NCI-H524 (cell line): ENCODE measurements at regions not wholly inside any gene's neighbourhood (a gene's known extent, or its start where the extent isn't known, plus 50 kb on each side); places are given as distances from the start of the nearest gene placed in this dataset.

ENCODE experiments used
- DNase-seq, 2 experiments: peaks; one replicate each; lab custom pipeline; 2025; lab: John Stamatoyannopoulos, UW

GRCh38 chr2:13103151-13103550, 386.4 kb downstream of the TRIB2 start:
- DNase-seq = no peak

- DNase-seq = no peak
These were observed 387.2 kb downstream of the TRIB2 start for GRCh38 chr2:13103778-13104493.

GRCh38 chr2:13104723-13105122, 388.0 kb downstream of the TRIB2 start:
- DNase-seq = no peak

- DNase-seq = no peak
These were observed 389.6 kb downstream of the TRIB2 start for GRCh38 chr2:13106302-13106701.

GRCh38 chr2:13109516-13109915, 392.8 kb downstream of the TRIB2 start:
- no peak for DNase-seq

GRCh38 chr2:13110825-13111224, 394.1 kb downstream of the TRIB2 start:
- no peak for DNase-seq

GRCh38 chr2:13113002-13113401, 396.3 kb downstream of the TRIB2 start:
- peak in 1 of 2 experiments; percentile 53 for DNase-seq

- peak; percentile 71 to 90 for DNase-seq
These were observed 397.7 kb downstream of the TRIB2 start for GRCh38 chr2:13114391-13114790.

GRCh38 chr2:13115643-13116042, 398.9 kb downstream of the TRIB2 start:
- DNase-seq = no peak

GRCh38 chr2:13121096-13121495, 404.4 kb downstream of the TRIB2 start:
- no peak for DNase-seq

GRCh38 chr2:13128139-13128538, 411.4 kb downstream of the TRIB2 start:
- DNase-seq = no peak

GRCh38 chr2:13135369-13135768, 418.6 kb downstream of the TRIB2 start:
- no peak for DNase-seq

GRCh38 chr2:13135856-13136255, 419.1 kb downstream of the TRIB2 start:
- no peak for DNase-seq

GRCh38 chr2:13137679-13138078, 420.9 kb downstream of the TRIB2 start:
- no peak for DNase-seq

- DNase-seq = no peak
These were observed 424.6 kb downstream of the TRIB2 start for GRCh38 chr2:13141315-13141714.

- no peak for DNase-seq
These were observed 426.7 kb downstream of the TRIB2 start for GRCh38 chr2:13143451-13143850.

GRCh38 chr2:13156916-13157315, 440.2 kb downstream of the TRIB2 start:
- DNase-seq = no peak

- no peak for DNase-seq
These were observed 441.7 kb downstream of the TRIB2 start for GRCh38 chr2:13158466-13158865.

- DNase-seq = no peak
These were observed 464.0 kb downstream of the TRIB2 start for GRCh38 chr2:13180729-13181128.

GRCh38 chr2:13193075-13193474, 476.3 kb downstream of the TRIB2 start:
- DNase-seq = peak; percentile 2 to 43

GRCh38 chr2:13193900-13194299, 477.2 kb downstream of the TRIB2 start:
- peak; percentile 10 to 67 for DNase-seq

GRCh38 chr2:13195270-13195669, 478.5 kb downstream of the TRIB2 start:
- DNase-seq = no peak

- DNase-seq = no peak
These were observed 480.5 kb downstream of the TRIB2 start for GRCh38 chr2:13197248-13197647.

GRCh38 chr2:13201924-13202323, 485.2 kb downstream of the TRIB2 start:
- peak in 1 of 2 experiments; percentile 23 for DNase-seq
